Activated CD4-positive, alpha-beta T cell treated with anti-CD3 and anti-CD28 coated beads, Interleukin-10, Interleukin-2, amounts not matched to agents 100 ng/mL and 50 ng/mL, durations not matched to agents 16 hours and 8 hours (primary cell): ENCODE measurements at regions not wholly inside any gene's neighbourhood (a gene's known extent, or its start where the extent isn't known, plus 50 kb on each side); places are given as distances from the start of the nearest gene placed in this dataset.

Source experiments
- DNase-seq: peaks from one replicate; pipeline ENCODE4 v3.0.0-alpha.2; 2020

GRCh38 chr4:137722910-137723309 is 190.6 kb upstream of the PCDH18 start:
- no peak for DNase-seq

GRCh38 chr4:137711502-137711901 is 179.2 kb upstream of the PCDH18 start:
- DNase-seq = no peak

DNA sequence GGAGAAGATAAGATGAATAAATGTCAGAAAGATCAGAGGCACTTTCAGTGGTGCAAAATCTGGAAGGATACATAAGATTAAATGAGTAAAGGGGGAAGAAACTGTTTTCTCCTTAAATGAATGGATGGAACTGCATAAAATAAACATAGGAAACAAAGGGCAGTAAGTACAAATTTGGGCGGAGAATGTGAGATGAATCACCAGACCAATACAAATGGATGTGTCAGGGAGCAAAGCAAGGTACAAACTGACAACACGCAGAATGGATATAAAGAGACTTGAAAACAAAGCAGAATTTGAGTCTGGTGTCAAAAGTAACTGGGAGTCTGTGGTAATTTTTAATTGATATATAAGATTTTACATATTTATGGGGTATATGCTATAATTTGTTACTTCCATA is 175.3 kb upstream of the PCDH18 start:
- DNase-seq = no peak

DNA sequence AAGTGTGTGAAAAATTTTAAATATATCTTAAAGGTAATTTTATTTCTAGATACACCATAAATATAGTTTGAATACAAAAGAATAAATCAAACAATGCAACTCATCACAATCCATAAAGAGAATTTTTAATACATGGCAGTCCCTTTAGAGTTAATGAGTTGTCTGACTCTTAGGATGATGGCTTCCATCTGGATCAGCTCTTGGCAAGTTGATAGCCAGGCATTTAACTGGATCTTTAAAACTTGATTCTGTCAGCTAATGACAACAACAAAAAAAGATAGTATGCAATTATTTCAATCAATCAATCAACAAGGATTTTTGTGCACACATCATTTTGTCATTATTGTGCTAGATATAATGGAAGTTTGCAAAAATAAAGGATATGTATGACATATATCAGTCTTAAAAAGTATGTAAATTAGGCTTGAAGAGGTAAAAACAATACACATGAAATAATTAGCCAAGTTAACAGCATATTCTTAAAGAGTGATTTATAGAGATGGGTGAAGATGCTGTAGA is 174.9 kb upstream of the PCDH18 start:
- no peak for DNase-seq

GRCh38 chr4:137705171-137705783 is 173.0 kb upstream of the PCDH18 start:
- no peak for DNase-seq

GRCh38 chr4:137703195-137703594 is 170.9 kb upstream of the PCDH18 start:
- no peak for DNase-seq

DNA sequence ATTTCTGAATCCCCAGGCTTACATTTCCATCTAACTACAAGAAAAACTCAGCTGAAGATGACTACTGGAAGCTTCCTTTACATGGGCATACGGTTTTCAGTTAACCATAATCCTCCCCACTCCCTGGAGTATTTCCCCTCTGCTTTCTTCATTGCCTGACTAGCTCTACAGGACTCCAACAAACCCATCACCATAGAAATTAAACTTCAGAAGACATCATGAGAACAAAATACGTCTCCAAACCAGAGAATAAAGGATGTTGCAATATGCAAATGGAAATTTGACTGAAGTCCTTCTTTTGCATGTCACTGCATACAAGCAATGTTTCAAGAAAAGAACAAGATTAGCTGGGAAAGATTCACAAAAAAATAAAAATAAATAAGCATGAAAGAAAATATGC is 170.2 kb upstream of the PCDH18 start:
- DNase-seq = no peak

- no peak for DNase-seq
Measured at GRCh38 chr4:137701401-137701800, 169.1 kb upstream of the PCDH18 start.

GRCh38 chr4:137700751-137701150 is 168.5 kb upstream of the PCDH18 start:
- DNase-seq = no peak

DNA sequence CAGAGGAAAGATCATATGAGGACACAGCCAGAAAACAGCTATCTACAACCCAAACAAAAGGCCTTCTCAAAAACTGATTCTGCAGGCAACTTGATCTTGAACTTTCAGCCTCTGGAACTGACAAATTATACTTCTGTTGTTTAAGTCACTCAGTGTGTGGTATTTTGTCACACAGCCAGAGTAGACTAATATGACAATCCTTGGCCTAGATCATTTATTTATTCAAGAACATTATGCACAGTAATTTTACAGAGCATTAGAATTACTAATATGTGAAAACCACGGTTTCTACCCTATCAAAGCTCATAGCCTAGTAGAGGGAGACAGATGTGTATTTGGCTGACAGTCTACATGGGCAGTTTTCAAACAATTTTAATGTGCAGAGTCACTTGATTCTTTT is 167.8 kb upstream of the PCDH18 start:
- no peak for DNase-seq

DNA sequence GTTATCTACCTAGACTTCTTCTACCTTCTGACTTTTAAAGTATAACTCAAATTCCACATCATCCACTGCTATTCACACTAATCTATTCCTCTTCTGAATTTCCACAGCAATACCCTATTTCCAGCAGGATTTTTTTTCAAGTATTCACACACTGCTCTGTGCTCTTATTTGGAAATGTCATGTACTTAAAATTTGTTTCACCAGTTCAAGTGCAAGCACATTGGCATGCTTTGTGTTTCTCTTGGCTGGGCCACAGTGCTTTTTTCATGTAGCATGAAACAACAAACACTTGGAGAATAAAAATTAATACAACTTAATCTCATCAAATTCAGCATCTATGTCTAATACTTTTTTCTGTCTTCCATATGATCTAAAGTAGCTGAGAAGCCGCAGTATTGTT is 161.8 kb upstream of the PCDH18 start:
- no peak for DNase-seq

DNA sequence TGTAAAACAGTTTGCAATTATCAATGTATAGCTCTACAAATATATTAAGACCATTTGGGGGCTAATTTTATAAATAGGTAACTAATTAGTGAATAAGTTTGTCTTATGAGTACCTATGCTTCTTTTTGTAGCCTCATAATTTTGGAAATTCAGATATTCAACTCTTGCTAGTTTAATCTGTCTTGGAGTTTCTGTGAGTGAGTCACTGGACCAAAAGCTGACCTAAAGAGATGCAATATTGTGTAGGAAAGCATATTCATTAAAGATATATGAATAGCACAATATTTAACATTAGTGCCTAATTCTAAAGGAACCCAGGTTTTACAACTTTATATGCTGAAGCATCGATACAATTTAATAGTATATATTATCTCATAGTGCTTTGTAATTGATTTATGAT is 161.3 kb upstream of the PCDH18 start:
- no peak for DNase-seq

DNA sequence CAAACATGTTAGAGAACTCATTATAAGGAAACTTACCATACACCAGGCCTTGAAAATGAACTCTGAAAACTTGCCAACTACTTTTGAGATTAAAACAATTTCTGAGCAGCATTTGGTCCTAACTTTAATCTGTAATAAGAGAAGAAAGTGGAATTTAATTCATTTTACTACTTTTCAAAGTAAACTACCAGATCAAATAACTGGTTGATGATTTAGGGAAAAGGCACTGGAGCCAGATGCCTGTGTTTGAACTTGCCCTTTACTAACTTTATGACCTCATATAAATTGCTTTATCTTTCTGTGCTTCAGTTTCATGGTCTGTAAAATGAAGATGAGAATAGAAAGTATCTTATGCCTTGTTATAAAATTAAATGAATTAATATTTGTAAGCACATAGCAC is 159.9 kb upstream of the PCDH18 start:
- DNase-seq = no peak

- no peak for DNase-seq
Measured at GRCh38 chr4:137688651-137689050, 156.4 kb upstream of the PCDH18 start.

DNA sequence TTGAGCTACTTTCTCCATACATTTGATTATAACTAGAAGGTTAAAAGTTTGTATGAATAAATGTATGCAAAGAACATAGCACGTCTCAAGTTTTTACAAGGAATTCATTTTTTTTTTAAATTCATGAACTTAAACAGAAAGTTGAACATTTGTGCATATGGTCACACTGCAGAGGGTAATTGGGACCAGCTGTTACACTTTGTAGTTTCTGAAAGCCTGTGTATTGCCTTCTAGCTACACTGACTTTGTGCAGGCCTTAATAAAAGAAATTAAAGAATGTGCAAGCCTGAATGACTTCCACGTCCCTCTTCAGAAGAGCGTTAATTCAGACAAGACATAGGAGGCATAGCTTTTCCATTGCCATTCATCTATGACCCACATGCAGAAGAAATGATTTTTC is 153.1 kb upstream of the PCDH18 start:
- DNase-seq = no peak

- no peak for DNase-seq
Measured at GRCh38 chr4:137681081-137681480, 148.8 kb upstream of the PCDH18 start.

DNA sequence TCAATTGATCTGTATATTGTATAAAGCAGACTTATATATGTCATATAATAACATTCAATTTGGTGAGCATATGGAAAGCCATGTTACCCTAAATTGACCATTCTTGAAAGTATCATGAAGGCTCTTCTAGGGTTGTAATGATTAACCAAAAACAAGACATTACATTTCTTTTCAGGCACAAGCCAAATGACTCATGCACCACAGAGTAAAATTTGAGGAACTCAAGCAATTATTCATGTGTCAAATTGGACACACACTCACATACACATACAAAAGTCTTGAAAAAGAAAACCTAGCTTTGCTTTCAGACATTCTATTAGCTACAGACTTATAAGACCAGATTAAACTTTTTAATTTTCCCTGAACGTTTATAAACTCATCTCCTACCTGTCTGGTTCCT is 146.5 kb upstream of the PCDH18 start:
- DNase-seq = no peak

- DNase-seq = no peak
Measured at GRCh38 chr4:137677863-137678262, 145.6 kb upstream of the PCDH18 start.

GRCh38 chr4:137676357-137676998 is 144.2 kb upstream of the PCDH18 start:
- no peak for DNase-seq

- no peak for DNase-seq
Measured at GRCh38 chr4:137674066-137674465, 141.8 kb upstream of the PCDH18 start.

GRCh38 chr4:137668885-137669545 is 136.7 kb upstream of the PCDH18 start:
- no peak for DNase-seq

- no peak for DNase-seq
Measured at GRCh38 chr4:137664416-137664815, 132.1 kb upstream of the PCDH18 start.

- no peak for DNase-seq
Measured at GRCh38 chr4:137664046-137664387, 131.7 kb upstream of the PCDH18 start.

- no peak for DNase-seq
Measured at GRCh38 chr4:137663251-137664045, 131.2 kb upstream of the PCDH18 start.
